UCSD-AML1 (cell line): ENCODE measurements at regions not wholly inside any gene's neighbourhood (a gene's known extent, or its start where the extent isn't known, plus 50 kb on each side); places are given as distances from the start of the nearest gene placed in this dataset.

ENCODE experiments used
- DNase-seq: peaks from one replicate; lab custom pipeline; 2025; ENCODE audit not compliant: unreplicated experiment; lab: John Stamatoyannopoulos, UW

DNA sequence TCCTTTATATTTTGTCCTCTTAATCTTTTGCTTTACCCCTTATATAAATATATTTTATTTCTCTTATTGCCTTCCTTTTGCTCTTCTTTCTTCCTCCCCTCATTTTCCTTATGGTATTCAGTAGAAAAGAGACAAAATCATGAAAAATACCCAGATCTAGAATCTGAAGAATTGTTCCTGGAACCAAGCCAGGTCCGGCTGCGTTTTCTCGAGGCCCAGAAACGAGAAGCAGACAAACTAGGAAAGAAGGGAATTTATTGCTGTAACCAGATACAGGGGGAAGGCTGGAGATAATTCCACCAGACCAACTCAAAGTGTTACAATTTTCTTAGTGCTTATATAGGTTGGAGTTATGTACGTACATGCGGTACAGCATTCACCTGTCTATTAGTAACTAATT lies 328.7 kb downstream of the GABRG1 start:
- no peak for DNase-seq

DNA sequence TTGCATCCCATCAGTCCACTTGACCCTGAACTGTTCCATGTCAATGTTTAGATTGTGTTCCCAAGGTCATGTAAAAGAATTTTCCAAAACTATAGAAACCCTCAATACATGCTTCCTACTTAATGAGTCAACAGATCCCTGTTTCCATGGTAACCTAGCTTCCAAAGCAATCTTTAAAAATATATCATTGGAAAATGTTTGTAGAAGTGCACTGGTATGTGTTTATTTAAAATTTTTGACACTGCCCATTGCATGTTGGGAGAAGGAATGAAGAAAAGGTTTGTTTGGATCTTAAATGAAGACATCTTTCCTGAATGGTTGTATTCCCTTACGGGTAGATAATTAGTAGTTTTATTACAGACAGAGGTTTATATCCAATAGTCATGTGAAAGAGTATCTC lies 345.3 kb downstream of the GABRG1 start:
- DNase-seq, result no peak

DNA sequence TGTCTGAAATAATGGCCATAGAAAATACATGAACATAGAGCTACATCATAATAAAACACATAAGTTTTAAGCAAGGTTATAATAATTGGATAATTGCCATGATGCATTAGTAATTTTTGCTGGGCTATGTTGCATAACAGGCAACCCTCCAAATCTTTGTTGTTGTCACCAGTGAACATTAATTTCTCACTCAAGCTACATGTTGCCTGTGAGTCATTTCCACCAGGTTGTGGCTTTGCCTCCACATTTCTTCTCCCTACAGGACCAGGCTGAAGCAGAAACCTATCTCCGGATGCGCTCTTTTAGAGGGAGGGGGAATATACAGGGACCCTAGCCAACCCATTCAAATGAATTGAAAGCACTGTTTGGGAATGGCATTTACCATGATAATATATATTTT lies 347.7 kb downstream of the GABRG1 start:
- no peak for DNase-seq

DNA sequence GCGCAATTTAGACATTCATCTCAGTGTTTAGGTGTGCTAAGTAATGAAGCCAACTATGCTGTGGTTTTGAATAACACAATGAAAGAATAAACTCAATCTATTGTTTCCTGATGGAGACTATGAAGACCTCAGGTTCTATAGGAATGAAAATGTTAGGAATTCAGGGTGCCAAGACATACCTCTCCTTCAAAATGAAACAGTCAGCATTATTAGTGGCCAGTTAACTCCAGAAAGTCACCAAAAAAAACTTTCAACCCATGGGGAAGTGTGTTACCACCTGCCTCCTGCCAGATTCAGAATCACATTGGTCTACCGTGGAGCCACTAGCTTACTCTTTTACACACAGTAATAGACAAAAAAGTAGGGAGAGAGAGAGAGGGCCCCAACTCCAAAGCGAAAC lies 352.9 kb downstream of the GABRG1 start:
- no peak for DNase-seq

DNA sequence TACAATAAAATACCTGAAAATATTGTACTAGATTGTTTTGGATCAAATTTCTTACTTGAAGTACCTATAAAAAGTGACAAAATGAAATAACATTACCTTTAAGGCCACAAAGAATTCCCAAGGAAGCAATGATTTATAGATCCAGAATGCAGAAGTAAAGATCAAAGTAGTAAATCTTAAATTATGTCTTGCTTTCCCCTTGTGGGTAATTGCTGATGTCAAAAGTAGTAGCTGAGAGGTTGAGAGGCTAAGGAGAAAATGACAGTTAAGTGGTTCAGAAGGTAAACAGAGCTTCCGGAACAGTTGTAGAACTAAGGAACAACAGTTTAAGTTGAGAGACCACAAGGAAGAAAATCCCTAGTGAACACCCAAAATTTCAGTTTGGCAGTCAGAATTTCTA lies 358.3 kb downstream of the GABRG1 start:
- DNase-seq, result no peak

DNA sequence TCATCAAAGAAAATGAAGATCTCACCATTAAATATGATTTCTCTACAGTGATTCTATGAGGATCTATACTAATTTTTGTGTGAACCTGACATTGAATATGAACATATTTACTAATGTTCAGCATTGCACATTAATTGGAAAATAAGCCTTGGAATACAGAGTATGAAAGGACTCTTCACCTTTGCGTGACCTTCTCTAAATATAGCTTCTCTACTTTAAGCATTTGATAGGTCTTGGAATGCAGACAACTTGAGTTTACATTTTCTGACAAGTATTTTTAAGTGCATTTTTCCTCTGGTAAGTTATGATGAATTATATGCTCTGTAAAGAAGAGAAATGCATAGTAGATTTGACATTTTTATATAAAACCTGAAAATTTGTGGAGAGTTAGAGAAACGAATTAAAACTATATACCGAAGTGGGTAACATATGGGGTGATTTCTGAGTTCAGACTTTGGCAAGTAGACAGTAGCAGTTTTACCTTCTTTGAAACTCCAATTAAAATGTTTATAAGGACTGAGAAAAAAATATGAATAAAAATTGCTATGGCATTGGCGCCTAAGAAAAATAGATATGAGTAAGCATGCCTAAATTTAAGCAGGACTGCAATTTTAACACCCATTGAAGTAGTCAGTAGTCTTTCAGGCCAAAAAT lies 371.9 kb downstream of the GABRG1 start:
- no peak for DNase-seq

DNA sequence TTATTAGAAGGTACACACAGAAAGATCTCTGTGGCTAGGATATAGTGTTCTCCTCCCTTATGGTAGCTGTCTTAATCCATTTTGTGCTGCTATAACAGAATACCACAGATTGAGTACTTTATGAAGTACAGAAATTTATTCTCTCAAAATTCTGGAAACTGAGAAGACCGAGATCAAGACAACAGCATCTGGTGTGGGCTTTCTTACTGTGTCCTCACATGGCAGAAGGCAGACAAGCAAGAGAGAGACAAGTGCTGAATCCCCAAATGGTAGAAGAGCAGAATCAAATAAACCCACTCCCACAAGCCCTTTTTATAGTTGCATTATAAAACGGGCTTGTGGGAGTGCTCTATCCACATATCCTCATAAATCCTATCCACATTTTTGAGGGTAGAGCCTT lies 373.1 kb downstream of the GABRG1 start:
- no peak for DNase-seq

DNA sequence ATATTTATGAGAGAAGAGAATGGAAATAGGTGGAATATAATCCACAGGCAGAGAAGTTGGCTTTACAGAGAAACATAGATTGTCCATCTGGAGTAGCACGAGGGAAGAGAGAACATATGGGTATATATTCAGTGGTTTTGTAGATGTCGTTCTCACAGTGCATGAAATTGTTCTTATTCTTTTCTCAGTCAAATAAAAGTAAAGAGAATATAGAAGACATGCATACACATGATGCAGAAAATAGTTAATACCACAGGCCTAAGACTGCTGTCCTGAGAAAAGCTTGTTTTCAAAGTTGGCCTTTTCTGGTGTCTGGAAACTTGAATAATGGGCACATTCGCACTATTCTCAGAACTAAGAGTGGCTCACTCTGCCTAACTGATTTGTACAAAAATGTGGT lies 378.1 kb downstream of the GABRG1 start:
- DNase-seq, result no peak

DNA sequence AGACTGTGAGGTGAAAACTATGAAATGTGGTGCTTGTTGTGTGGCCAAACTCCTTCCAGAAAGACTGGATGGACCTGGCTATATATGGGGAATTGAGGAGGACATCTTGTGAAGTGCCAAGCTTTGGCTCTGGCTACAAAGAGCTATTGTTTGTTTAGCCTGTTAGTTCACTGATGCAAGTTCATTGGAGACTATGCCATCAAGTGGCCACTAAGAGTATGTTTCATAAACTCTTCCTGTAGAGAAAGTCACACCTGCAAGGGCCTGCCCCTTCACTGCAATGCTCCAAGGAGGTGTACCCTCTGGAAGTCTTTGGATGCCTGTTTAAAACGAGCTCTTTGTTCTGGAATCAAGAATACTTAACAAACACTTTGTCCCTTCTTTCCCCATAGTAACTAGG lies 382.0 kb downstream of the GABRG1 start:
- no peak for DNase-seq

DNA sequence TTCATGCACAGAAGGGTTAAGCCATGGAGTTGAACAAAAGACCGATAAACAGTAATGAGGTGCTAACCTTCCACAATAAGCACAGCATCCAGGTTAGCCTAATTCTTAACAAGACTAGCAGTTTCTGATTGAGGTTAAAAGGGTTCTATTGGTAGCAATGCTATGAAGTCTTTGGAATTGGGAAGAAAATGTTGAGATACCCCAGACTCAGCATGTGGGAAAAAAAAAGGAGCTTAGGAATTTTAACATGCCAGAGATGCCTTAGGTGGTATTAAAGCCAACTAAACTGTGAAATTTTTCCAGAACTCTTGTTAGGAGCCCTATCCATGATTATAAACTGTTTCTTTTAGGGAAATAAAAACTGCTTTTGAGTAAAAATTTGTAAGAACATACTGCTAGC lies 391.7 kb downstream of the GABRG1 start:
- DNase-seq, result no peak

DNA sequence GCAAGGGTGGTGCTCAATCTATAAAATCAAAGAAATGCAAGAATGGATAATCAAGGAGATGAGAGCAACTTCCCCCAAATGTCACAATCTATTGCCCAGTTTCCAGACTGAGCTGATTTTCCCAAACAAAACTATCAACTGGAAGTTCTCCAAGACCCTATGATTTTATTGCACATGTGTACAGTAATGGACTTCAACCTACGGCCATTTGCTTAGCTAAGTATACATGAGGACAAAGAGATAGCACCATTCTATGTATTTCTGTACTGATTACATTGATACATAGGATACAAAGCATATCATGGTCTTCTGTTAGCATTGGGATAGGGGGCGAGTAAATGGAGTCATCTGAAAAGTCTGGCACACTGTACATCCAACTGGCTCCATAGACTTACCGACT lies 407.8 kb downstream of the GABRG1 start:
- DNase-seq, result no peak

DNA sequence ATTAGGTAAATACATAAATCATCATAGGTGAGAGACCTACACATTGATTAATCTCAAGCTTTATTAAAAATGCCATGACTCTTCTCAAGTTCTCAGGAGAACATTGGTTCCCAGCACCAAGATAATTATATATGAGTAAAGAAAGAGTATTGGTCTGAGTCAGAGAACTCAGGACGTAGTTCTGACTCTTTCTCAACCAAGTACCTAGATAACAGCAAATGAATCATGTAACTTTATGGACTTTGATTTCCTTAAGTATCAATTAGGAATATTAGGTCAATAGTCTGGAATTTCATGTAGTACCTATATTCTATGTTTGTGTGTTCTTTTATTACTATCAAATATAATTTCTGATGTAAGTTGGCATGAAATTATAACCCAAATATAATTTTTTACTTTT lies 409.9 kb downstream of the GABRG1 start:
- DNase-seq, result no peak

DNA sequence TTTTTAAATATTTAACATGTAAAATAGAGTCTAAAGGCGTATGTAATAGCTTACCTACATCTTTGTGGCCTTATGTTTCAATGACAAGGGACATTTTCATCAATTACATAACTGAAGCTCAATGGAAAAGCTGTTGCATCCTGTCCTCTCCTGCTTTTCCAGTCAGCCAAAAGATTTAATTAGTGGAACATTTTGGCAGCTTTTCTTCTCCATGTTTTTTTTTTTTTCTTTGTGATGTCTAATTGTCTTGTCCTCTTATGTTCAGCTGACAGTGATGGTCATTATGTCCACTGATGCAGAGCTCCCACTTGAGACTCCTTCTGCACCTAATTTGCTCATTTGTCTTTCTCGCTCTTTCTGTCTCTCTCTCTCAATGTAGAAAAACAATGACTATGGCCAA lies 422.2 kb downstream of the GABRG1 start:
- no peak for DNase-seq

DNA sequence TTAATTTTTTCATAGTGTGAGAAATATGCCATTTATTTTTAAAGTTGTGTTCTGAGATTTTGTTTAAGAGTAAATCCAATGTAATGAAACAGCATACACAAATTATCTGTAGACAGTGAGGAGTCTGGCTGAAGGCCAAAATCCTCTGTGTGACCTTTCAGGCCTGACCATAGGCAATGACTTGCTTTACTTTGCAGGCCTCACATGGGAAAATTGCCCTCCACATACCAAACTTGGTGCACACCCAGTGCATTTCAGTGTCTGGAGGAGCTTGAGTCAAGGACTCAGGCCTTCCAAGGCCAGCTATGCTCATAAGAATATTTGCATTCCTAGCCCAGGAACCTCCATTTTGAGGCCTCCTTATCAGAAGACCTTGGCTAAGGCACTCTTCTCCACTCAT lies 430.1 kb downstream of the GABRG1 start:
- DNase-seq, result no peak

DNA sequence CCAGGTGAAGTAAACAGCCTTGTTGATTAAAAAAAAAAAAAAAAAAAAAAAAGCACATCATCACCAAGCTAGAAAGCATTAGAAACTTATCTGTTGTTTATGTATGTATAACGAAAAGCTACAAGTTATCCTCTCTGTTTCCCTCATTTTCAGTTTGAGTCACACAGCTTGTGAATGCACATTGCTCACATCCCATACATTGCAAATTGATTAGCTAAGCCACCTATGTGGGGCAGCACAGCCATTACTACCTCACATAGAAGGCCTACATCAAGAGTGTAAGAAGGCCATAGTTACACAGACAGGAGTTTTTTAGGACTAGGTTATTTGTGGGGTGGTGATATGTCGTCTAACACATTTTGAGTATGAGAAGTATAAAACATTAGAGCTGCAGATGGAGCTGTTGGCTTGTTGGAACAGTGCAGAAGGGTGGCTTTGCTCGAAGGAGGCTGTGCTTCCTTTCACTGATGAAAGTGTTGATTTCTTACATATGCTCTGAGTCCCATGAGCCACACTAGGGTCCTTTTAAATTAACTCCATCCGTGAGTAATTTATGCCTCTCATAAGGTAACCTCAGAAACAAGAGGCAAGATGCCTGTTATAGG lies 431.6 kb downstream of the GABRG1 start:
- DNase-seq, result no peak

DNA sequence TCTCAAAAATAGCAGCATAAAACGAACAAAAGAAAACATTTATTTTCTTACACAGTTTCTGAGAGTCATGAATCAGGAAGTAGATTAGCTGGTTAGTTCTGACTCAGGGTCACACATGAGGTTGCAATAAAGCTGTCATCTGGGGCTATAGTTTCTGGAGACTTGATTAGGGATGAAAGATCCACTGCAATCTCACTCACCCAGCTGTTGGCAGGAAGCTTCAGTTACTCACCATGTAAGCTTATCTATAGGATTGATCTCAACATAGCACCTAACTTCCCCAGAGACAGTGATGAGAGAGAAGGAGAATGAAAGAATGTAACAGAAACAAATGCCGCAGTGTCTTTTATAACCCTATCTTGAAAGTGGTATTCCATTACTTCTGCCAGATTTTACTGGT lies 435.5 kb downstream of the GABRG1 start:
- DNase-seq, result no peak

DNA sequence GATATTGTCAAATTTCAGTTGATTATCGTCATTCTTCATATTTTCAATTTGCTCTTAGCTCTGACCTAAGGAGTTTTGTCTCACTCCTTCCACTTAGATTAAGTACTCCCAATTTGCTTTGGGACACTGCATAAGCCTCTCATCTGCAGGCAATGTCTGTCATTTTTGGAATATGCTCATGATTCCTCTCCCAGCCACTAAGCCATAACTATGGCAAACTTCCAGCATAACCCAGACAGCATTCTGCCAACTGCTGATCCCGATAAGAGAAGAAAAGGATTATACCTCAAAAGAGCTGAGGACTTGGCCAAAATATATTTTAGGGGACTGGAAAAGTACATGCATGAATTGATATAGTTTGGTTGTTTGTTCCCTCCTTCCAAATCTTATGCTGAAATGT lies 444.4 kb downstream of the GABRG1 start:
- no peak for DNase-seq

DNA sequence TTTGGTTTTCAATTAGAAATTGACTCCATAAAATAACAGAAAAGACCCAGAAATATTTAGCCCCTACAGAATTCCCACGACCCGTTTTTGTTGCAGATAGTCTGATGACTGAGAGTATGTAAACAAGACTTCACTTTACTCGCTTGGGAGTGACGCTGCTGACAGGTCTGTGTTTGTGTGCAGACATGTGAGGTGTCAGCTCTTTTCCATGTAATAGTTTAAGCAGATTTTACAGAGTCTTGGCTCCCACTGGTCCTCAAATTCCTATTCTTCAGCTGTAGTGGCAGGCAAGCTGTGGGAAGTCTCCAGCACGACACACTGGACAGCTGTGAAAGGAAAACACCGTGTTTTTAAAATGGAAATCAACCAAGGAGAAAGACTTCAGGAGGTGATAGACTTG lies 455.7 kb downstream of the GABRG1 start:
- no peak for DNase-seq

DNA sequence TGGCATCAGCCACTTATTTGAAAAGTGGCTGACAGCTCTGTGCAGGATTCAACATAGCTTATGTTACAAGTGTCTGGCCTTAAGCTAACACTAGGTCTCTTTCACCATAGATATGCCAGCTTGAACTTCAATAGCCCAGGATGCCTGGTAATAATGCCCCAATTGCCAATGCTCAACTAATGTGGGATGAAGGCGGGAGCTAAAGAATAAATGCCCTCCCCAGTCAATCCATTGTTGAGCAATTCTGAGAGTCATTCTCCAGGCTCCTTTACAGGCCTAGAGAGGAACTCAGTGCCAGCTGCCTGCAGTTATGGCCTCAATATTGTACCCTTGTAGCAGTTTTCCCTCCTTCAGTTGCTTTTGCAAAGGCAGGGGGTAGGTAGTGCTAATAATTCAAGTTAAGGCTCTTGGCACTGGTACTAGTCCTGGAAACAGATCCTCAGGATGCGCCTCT lies 460.2 kb downstream of the GABRG1 start:
- DNase-seq, result no peak

DNA sequence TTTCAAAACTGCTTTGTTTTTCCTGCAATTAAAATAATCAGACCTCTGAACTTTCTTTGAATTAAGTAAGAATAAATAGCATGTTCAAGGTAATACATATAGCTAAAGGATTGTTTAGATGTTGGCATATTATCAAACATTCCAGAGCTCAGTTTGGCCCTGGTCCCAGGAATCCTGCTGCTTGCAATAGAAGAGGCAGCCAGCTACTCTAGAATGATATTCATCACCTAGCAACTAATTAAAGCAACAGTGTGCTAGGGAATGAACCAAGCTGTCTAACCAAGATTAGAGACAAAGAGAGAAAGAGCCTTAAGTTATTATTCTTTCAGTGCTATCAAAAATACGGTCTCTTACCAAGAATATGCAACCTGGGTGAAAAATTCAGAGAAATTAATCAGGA lies 460.9 kb downstream of the GABRG1 start:
- no peak for DNase-seq

DNA sequence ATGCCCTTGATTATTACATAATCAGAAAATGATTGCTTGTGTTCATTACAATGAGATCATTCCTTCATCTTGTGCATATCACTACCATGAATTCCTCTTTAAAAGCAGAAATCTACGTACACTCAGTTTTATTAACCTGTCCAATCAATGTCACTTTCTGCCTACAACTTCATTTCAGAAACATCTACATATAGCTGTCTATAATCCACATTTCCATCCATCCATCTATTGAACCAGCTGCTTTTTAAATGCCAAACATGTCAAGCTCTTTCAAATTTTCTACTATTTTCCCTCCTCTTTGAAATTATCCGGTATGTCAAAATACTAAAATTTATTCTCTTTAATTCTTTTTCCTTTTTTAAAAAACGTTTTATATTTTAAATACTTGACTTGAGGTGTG lies 462.0 kb downstream of the GABRG1 start:
- no peak for DNase-seq

DNA sequence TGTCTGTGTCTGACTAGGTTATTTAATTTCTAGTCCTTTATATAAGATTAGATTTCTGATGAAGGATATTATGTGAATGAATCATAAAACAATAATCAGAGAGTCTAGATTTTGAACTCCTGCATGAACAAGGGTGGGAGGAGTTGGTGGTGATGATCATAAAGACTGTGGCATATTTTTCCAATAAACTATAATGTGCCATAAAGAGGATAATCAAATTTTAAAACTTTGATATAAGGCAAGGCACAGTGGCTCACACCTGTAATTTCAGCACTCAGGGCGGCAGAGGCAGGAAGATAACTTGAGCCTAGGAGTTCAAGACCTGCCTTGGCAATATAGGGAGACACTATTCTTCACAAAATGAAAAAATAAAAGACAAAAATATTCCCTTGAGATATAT lies 473.3 kb downstream of the GABRG1 start:
- no peak for DNase-seq

DNA sequence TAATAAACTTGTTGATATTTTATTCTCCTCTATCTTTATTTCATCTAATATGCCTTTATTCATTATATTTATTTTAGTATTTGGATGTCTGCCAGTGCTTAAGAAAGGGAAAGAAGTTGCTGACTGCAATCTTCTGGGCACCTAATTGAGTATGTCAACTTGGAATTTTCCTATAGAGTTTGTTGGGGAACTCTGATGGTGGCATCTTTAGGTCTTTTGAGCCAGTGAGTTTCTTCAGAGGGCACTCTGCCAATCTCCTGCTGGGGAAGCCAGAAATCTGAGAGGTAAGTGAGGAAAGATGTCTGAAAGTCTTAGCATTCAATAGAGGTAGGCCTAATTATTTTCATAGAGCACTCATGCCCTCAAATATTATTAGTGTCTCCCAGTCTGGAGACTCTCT lies 475.0 kb downstream of the GABRG1 start:
- no peak for DNase-seq
